ENCODE measurements at regions not wholly inside any gene's neighbourhood (a gene's known extent, or its start where the extent isn't known, plus 50 kb on each side); places are given as distances from the start of the nearest gene placed in this dataset.

- DNase-seq, result no peak
Measured at GRCh38 chr2:120921457-120921856, 185.8 kb downstream of the GLI2 start.

DNA sequence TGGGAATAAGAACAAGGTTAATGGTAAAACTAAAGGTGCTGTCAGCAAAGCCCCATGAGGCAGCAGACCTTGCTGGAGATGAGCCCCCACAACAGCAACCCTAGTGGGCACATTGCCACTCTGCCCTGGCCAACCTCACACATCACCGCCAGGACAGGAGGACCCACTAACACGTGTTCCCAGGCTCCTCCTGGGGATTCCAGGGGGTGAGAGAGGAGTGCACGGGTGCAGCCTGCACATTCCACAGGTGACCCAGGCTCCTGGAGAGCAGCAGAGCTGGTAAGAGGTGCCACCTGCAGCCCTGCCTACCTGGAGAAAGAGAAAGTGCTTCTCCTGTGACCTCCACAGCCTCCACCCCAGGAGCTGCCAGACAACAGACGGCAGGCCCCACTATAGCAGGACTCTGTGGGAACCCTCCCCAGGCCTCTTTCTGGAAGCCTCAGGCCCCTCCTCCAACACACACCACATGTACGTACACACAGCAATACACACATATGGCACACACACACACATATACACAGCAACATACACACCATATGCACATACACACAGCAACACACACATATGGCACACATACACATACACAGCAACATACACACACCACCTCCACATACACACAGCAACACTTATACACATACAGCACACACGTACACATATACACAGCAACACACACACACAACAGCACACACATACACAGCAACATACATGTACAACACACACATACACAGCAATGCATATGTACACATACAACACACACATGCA lies 187.1 kb downstream of the GLI2 start:
- no peak for DNase-seq

DNA sequence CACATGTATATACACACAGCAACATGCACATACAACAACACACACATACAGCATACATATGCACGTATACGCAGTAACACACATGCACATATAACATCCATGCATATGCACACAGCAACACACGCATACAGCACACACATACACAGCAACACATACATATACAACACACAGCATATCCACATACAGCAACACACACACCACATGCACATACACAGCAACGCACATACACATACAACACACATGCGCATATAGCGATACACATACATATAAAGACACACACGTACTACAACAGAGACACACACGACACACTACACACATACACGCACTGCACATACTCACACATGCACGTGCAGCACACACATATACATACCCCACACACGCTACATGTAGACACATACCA lies 187.8 kb downstream of the GLI2 start:
- DNase-seq, result no peak

GRCh38 chr2:120924924-120925323 lies 189.3 kb downstream of the GLI2 start:
- DNase-seq, result no peak

GRCh38 chr2:120926463-120927264 lies 191.0 kb downstream of the GLI2 start:
- DNase-seq, result no peak

- no peak for DNase-seq
Measured at GRCh38 chr2:120927265-120927628, 191.6 kb downstream of the GLI2 start.

GRCh38 chr2:120929829-120930228 lies 194.2 kb downstream of the GLI2 start:
- no peak for DNase-seq

DNA sequence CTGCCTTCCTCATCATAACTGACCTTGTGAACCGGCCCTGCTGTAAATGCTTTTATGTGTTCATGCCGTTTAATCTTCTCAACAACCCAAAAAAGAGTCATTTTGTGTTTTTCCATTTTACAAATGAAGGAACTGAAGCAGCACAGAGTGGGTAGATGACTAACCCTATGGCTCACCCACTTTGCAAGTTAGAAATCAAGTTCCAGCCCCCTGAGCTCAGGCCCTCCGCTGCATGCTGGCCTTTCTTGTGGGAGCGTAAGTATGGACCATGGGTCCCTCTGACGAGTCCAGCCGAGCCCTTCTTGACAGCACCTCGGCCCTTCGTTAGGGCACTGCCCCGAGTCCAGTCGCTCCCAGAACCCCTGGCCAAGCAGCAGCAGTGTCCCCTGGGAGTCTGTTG lies 194.6 kb downstream of the GLI2 start:
- no peak for DNase-seq

GRCh38 chr2:120930864-120931263 lies 195.2 kb downstream of the GLI2 start:
- no peak for DNase-seq

- DNase-seq, result no peak
Measured at GRCh38 chr2:120932472-120932871, 196.8 kb downstream of the GLI2 start.

GRCh38 chr2:120932881-120933280 lies 197.2 kb downstream of the GLI2 start:
- no peak for DNase-seq

GRCh38 chr2:120933693-120934573 lies 198.3 kb downstream of the GLI2 start:
- DNase-seq, result no peak

- no peak for DNase-seq
Measured at GRCh38 chr2:120934574-120935338, 199.1 kb downstream of the GLI2 start.

- no peak for DNase-seq
Measured at GRCh38 chr2:120935339-120936313, 200.0 kb downstream of the GLI2 start.

DNA sequence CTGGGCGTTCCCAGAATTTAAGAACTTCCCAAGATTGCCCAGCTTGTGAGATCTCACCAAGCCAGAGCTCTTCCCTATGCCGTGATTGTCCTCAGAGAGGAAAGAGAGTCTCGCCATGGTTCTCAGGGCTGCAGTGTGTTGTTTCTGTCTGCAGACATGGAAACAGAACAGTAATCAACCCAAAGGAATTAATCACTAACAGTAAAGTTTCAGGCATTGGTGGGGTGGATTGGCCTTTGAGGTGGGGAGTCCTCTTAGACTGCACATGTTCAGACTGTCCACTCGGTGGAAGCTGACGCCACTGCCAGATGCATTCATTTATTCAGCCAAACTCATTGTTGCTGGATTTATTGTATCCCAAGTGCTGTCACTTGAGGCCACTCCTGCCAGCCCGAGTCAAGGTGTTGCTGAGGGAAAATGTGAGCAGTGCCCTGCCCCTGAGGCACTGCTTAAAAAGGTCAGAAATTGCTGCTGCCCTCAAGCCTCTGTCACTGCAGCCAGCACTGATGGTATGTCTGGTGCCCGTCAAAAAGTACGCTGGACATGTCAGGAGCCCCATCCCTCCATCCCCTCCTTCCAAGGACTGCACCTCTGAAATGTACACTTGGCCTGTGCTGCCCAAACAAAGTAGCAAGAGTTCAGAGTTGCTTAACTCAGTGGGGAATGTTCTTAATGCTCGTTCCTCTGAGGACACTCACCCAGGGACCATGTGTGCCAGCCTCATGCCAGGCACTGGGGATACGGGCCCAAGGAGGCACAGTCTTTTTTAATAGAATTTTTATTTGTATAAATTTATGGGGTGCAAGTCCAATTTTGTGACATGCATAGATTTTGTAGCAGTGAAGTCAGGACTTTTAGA lies 201.0 kb downstream of the GLI2 start:
- no peak for DNase-seq

GRCh38 chr2:120937686-120938044 lies 202.0 kb downstream of the GLI2 start:
- DNase-seq, result no peak

DNA sequence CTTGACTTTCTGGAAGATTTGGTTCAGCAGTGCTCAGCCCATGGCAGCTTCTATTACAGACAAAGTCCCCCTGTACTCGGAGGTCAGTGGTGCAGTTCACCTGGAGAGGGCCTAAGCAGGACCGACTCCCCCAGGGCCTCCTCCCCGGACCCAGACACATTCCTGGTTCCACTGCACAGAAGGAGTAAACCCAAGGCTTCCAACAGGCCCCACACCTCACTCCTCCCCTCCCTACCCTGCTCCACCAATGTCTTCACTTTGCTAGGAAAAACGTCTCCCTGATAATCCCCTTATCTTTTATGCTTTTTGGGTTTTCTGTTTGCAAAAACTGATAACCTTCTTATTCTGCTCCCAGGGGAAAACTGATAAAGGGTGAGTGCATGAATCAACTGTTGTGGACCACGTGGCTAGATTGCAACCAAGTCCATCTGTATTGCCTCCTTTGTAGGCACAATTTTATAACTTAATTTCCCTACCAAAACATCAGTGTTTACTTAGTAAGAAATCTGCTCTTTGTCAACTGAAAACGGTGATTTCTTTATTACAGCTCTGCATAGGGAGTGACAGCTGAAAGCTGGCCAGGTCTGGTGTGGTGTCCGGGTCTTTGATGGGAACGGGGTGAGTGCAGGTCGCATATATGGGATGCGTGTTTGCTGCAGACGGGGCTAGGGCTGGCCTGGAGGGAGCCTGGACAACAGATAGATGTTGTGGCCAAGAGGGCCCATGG lies 202.5 kb downstream of the GLI2 start:
- no peak for DNase-seq

DNA sequence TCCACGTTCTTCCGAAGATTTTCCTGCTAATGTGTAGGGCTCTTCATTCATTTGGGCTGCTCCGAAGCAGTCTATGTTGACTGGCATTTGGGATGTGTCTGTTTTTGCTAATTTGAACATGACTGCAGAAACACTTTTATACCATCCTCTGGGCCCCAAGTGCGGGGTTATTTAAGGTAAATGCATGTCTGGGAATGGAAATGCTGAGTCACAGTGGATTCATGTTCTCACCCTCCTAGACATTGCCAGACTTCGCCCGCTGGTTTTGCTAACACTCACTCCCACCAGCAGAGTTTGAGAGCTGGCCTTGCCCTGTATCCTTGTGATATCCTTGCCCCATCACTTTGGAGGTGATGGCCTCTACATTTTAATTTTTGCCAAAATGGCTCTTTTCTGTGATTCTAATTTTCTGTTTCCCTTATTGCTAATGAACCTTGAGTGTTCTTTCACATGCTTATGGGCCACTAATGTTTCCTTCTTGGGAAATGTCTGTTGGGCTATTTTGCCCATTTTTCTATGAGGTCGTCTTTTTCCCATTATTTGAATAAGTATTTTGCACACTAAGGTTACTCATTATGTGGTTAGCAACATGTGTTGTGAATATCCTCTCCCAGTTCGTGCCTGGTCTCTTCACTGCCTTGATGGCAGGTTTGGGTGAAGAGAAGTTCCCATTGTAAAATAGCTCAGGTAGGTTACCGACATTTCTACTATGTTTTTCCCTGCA lies 204.1 kb downstream of the GLI2 start:
- no peak for DNase-seq

DNA sequence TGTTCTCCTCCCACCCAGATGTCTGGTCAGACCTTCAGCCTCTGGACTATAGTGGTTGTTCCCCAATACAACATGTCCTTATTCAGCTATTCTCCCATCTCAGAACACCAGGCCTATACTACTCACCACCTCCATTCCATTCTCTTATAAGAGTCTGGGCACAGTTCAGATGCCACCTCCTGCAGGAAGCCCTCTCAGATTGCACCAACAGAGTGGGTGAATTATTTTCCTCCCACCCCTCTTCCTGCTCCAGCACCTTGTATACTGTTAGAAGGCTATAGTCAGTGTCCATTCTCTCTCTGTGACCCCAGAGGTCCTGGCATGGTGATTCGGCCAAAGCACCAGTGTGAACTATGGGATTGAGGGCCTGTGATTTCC lies 204.6 kb downstream of the GLI2 start:
- DNase-seq, result no peak

All from AML-193 (cell line).